Sciatic nerve (tissue), 2 donors: ENCODE measurements at regions not wholly inside any gene's neighbourhood (a gene's known extent, or its start where the extent isn't known, plus 50 kb on each side); places are given as distances from the start of the nearest gene placed in this dataset.

ENCODE experiments used
- ATAC-seq: fragments of 200-7000 bp; cut with Tn5 transposase; one replicate; pipeline ENCODE4 v1.9.1; 2020; ENCODE audit warnings: mild to moderate bottlenecking, moderate library complexity
- DNase-seq: peaks from one replicate; pipeline ENCODE4 v3.0.0-alpha.2; 2020; ENCODE audit warnings: low spot score
- intact Hi-C: fragments of 100-400 bp; cut with DNase I; formaldehyde crosslinking; loops from one replicate; pipeline ENCODE4 v1.14.2; 2022
- donor health status: DM: no; HTN: no; CAD: no.
- donor health status: DM: no; HTN: no; CAD: no.

DNA sequence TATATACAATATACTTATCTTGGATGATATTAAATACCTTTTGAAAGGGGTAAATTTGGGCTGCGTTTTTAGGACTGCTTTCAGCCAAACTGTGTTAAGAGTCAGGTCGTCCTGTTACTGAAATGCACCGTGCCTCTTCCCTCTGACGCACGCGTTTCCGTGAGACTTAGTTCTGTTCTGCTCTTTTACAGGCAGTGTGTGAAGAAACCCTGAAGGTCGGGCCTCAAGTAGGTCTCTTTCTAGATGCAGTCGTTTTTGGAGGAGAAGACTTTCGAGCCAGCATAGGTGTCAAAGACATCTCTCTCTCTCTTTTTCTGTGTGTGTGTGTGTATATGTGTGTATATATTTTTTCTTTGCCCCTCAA is 107.0 kb downstream of the ZIC5 start:
- intact Hi-C loops = no loop called here
- no peak for DNase-seq
- ATAC-seq = no peak

DNA sequence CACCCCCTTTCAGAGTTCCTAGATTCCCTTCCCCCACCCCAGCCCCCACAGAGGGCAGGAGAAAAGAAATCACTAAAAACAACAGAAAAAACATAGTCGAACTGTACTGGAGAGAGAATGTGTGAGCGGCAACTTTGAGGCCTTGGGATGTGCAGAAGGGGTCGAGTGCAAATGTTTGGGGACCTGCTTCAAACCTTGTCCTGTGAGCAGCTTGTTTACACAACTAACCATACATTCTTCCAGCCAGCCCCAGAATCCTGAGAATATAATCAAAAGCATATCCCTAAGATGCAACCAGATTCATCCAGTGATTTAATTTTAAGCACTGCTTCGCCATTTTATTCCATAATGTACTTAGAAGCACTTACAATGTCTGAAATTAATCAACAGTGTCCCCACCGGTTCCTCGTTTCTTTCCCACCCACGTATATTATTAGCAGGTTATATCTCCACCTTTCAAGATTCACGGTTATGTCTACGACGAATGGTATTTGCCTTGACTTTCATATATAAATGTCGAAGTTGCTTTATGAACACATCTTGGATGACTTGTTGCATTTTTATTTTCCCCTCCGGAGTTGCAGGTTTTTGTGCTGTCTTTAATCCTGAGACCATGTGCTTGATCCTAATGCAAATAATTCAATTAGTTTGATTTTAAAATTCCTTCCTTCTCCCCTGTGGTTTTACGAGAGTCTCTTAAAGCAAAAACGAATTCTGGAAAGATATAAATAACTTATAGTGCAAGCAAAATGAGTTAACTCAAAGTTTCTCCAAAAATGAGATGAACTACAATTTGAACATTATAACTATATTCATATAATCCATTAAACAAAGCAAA is 107.6 kb downstream of the ZIC5 start:
- DNase-seq (no peak), ATAC-seq (no peak)
- intact Hi-C loops = no loop called here

DNA sequence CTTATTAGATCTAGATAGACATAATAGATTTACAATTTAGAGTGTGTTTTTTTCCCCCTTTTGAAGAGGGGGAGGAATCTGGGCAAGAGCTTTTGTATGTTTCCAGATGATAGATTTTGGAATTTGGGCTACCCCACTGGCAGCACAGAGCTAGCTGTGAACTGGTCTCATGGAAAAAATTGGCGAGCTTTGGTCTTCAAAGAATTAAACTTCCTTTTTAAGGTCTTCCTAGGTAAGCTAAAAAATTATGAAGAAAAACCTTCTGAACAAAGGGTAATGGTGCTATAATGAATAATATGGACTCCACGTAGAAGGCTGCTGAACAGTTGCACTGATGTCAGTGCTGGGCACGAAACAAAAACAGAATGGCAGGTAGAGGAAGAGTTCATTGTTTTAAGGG is 109.3 kb downstream of the ZIC5 start:
- intact Hi-C loops = no loop called here
- no peak for DNase-seq

DNA sequence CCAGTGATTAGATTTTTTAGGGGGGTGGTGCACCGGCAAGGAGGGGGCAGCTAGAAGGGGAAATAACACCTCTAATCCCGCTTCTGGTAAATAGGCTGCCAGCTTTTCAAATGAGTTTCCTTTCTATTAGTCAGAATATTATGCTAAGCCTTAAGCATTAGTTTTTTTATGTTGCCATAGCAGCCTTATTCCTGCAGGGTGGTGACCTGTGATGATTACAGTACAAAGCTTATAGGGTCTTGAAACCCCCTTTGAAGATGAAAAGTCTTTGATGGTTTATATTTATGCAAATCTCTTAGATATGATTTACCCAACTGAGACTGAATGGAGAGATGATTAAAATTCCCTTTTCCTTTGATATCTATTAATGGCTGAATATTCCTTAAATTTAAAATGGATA is 109.8 kb downstream of the ZIC5 start:
- intact Hi-C loops = no loop called here
- ATAC-seq (no peak), DNase-seq (no peak)

More for the DNA sequence above, 109.3 kb downstream of the ZIC5 start:
- ATAC-seq = no peak

DNA sequence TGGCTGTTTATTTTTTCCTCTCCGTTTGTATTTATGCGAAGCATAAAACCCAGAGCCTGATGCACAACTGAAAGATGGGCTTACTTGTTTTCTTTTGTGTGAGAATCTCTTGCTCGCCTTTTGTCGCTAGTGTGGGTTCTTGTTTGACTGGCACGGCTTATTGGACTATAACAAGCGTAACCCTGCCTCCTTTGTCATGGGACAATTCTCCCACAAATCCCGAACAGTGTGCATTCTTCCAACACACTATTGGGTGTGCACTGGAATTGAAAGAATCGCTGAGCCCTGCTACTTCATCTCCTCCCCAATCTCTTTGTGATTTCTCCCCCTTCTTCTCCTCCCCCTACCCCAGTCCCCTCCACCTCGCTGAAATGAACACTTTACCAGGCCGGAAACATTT is 110.8 kb downstream of the ZIC5 start:
- ATAC-seq (no peak), DNase-seq (no peak)
- intact Hi-C loops = no loop called here

DNA sequence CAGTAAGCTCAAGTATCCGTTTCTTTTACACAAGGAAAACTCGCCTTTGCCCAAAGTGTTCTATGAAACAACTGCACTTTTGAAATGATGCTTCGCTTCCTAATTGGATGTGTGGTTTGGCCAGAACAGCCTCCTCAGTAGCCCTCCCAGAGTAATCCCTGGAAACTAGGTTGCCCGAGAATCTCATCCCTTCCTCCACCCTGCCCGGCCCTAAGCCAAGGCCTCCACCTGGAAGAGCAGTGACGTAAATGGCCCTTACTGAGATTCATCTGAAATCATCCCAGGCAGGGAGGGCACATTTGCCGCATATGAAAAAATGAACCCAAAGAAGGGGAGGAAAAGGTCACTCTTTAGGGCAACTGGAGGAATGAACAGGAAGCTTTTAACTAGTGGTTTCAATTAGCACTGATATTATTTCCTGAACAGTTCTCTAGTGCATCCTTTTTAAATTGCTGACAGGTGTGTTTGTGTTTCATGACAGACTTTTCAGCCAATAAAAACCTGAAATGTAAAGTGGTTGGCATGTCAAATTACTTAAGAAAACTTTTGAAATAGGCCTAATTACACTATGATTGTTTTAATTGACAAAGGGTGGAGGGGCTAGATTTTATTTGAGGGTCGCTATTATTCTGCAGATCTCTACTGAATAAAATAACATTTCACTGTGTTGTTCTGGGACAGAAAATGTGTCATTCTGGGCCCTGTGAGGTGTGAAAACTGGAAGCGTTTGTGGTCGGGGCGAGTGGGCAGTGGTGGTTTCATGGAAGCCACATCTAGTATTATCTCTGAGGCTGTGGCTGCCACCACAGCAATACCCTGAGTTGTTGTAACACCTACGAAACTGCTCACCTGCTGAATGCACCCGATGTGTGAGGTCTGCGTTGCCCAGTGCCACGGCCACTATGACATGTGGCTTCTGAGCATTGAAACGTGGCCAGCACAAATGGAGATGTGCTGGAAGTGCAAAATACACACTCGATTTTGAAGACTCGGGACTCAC is 112.1 kb downstream of the ZIC5 start:
- intact Hi-C loops = no loop called here
- DNase-seq (no peak), ATAC-seq (no peak)

DNA sequence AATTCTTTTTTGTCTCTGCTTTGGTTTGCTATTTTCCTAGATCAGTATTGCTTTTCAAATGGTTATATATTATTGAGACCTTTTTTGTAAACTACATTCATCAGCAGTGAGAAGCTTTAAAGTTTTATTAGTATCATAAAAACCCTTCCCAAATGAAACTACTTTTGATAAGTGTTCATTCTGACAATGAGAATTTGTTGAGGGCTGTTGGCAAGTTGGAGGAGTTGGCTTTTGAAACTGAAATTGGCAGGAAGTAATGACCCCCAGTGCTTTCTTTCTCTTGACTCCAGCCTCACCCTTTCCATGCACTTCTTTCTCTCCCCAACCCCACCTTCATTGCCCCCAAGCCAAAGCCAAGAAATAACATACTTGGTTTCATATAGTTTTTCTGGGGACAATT is 113.8 kb downstream of the ZIC5 start:
- intact Hi-C loops = no loop called here
- ATAC-seq = no peak
- no peak for DNase-seq

DNA sequence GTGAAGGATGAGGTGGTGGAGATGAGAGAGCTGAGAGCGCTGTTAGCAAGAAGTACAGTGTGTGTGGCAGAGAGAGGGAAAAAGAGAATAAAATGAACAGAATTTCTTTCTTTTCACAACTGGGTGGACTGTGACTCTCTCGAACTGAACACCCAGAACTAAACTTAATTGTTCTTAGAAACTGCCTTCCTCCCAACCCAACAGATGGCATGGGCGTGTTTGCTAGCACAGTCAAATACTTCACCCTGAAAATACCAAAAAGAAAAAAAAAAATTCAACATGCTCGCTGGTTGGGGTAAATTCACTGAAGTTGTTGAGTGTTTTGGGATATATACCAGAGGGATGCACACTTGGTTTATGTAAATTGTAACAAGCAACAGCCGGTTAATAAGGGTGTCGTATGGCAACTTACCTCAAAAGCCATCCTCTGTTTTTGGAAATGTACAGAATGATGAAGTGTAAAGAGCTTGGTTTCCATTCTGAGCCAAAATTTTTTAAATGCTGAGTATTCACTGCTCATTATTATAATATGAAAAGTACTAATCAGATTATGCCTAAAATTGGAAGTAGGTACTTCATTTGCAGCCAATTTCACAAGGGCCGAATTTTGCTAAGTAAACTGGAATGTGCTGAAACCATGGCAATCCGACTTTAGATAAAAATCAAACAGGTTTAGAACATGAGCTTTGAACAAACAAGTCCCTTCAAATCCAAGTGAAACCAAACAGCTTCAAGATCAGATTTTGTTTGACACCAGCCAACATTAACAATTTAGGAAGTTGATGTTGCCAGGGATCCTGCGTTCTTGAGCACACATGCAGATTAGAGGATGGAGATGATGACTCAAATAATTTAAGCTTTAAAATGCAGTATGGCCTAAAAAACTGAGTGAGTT is 115.8 kb downstream of the ZIC5 start:
- ATAC-seq (no peak), DNase-seq (no peak)
- intact Hi-C loops = no loop called here

DNA sequence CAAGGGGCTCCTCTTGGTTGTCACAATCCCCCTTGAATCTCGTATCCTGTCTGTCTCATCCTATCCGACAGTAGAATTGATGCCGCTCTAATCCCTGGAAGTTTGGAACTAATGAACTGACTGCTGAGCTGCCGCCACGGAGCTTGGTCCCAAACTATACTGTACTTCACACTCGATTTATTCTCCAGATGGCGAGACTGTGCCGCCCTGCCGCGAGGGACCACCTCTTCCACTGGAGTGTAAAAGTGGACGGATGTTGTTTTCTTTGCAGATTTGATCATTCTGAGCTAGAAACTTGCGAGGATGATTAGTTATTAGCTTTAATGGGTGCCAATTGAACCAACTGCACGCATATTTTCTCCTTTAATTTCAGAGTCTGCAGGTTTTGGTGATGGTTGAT is 117.2 kb downstream of the ZIC5 start:
- DNase-seq (no peak), ATAC-seq (no peak)
- intact Hi-C loops = no loop called here

DNA sequence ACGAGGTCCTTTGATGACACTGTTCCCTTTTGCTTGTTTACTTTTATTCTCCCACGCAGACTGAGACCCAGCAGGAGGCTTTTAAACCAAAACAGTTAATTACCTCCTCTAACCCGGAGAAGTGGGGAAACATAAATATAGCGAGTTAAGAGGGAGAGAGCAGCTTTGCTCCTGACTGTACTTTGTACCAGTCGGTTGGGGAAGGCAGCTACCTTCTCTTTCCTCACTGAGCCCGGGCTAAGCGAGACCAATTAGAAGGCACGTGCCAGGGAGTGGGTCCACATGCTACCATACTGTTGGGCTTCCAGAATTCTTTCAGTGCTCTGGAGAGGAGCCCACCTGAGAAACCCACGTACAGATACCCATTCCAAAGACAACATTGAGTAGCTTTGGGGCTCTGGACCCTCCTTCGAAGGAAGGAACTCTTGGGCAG is 124.2 kb downstream of the ZIC5 start:
- DNase-seq = no peak
- ATAC-seq = no peak
- intact Hi-C loops = no loop called here

DNA sequence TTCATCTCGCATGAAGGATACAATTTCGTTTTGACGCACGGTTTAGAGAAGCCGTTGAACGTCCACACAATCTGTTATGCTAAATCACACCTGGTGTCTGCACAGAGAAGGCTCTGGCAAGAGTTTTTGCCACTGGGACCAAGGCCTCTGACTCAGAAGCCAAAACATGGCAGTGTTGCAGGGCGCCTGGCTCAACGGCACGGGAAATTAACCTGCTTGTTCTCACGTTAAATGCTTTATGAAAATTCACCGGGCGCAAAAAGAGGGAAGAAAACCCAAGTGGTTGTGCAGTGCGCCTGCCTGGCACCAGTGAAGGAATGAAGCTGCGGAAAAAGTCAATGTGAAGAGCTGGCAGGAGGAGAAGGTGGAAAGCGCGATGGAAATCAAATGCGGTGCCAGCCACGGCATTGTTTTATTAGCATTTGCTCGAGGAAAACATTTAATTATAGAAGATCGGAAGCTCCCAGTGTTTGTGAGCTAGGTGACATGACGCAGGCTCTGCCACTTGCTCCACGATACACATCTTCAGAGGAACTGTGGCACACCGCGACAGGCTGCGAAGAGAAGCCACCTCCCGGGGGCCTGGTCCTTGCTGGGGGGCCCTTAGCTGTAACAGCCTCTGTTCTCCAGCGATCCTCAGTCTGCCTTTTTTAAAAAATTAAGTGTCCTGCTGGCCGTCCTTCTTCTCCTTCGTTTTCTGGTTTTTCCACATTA is 126.2 kb downstream of the ZIC5 start:
- ATAC-seq = no peak
- intact Hi-C loops = no loop called here
- DNase-seq = no peak

DNA sequence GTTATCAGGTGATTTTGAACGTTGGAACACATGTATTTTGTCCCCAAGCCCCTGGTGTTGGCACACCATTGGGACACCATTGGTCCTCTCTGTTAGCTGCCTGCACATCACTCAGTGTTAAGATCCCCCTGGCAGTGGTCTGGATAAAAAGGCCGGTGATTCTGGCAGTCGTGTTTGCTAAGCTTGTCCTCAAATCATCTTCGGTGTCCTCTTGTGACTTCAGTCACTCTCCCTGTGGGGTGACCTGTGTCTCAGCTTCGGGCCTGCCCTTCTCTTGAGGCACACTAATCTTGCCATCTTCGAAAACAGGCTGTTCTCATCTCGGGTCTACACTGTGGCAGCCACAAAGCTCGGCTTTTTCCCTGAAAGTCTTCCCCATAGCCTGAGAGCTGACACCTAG is 127.1 kb downstream of the ZIC5 start:
- ATAC-seq (no peak), DNase-seq (no peak)
- intact Hi-C loops = no loop called here

DNA sequence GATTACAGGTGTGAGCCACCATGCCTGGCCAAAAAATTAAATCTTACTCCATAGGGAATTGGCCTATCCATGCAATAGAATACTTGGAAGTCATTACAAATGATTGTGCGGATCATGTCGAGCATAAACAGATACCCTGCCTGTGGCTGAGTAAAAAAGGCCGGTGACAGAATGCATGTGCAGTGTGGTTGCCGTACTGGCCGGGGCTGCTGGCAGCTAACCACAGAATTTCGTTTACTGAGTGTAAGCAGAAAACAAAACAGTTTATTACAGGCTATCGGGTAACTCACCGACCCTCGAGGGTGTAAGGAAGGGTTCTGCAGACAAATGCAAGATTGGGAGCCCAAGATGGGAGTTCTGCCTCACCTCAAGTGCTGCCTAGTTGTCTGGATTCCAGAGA is 127.7 kb downstream of the ZIC5 start:
- ATAC-seq = no peak

DNA sequence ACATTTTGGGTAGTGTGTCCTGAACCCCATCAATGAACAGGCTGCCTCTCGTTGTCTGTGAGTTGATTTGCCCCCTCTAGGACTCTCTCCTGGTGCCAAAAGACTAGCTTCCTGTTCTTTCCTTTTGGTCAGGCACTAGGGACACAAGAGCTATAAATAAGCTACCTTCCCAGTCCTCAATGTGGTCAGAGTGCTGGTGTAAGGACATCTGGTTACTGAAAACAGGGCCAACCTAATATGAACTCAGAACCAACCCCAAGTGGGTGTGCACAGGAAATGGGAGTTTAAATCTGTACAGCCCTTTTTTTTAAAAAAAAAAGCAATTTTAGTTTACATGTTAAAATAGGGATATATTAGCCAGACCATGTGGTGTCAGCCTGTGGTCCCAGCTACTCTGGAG is 129.2 kb downstream of the ZIC5 start:
- ATAC-seq = no peak
- no peak for DNase-seq
- intact Hi-C loops = no loop called here

More for the DNA sequence above, 127.7 kb downstream of the ZIC5 start:
- intact Hi-C loops = no loop called here
- no peak for DNase-seq

DNA sequence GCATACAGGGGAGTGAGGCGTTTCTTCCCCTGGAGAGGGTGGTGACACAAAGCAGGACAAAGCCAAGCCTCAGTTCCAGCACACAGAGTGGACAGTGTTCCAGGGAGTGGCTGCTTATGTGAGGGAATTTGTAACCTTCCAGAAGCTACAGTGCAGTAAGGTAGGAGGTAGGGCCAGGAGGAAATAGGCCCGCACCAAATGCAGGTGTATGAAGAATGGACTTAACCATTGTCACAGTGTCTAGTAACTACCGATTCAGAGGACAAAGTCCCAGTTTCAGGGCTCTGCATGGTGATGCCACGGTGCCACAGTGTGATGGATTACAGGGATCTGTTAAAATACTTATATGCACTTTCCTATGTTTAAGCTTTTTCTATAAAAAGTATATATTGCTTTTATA is 135.3 kb downstream of the ZIC5 start:
- intact Hi-C loops = no loop called here
- ATAC-seq = no peak
- DNase-seq = no peak

DNA sequence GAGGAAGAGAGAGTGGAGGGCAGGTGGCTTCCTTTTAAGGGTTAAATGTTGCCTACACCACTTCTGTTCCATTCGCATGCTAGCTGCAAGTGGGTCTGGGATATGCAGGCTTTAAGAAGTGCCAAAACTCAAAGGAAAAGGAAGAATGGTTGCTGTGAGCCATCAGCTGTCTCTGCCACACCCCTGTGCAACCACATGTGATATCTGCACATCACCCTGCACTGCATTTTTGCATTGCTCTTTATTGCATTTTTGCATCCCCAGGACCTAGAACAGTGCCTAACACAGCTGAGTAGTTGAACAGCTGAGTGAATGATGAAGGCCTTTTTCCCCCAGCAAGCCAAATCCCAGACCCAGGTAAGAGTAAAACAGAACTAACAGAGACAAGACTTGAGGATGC is 136.1 kb downstream of the ZIC5 start:
- intact Hi-C loops = no loop called here
- no peak for ATAC-seq
- no peak for DNase-seq

DNA sequence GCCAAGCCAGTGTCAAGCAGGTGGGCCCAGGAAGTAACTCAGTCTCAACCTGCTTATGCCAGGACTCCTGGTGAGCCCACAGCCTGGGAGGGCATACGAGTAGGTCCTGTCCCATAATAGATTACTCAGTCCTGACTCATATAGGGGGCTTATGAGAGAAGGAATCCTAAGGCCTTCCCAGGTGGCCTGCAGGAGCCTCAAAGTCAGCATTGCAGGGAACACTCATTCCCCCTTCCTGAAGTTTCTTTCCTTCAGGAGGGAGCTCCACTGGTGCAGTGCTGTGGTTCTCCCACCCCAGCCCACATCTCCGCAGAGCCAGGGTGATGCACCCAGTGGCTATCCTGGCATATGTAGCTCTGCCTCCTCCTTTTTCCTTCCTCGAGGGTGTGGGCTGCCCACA is 137.3 kb downstream of the ZIC5 start:
- no peak for ATAC-seq
- no peak for DNase-seq
- intact Hi-C loops = no loop called here

DNA sequence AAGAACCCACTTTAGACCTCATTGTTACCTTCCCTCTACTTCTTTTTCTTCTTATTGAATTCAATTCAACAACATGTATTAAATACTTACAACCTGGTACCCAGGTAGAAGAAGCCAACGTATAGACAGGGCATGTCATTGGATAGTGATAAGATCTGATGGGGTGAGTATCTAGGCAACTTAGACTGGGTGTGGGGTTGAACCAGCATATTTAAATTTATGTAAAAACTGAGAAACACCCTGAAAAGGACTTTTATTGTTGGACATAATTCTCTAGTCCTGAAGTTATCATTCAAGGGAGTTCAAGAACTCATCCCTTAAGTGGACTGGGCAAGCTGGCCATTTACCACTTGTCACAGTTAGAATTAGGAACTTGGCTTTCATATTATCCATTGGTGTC is 139.2 kb downstream of the ZIC5 start:
- DNase-seq = no peak
- no peak for ATAC-seq
- intact Hi-C loops = no loop called here

DNA sequence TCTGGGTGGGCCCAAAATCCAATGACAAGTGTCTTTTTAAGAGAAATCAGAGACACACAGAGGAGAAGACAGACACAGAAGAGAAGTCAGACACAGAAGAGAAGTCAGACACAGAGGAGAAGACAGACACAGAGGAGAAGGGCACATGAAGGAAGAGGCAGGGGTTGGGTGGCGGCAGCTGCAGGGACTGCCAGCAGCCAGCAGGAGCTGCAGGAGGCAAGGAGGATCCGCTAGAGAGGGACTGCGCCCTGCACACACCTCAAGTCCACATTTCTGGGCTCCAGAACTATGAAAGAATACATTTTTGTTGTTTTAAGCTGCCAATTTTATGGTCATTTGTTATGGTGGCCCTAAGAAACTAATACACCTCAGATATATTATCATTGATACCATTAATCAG is 140.6 kb downstream of the ZIC5 start:
- no peak for ATAC-seq
- no peak for DNase-seq
- intact Hi-C loops = no loop called here
